ENCODE measurements at regions not wholly inside any gene's neighbourhood (a gene's known extent, or its start where the extent isn't known, plus 50 kb on each side); places are given as distances from the start of the nearest gene placed in this dataset.

DNA sequence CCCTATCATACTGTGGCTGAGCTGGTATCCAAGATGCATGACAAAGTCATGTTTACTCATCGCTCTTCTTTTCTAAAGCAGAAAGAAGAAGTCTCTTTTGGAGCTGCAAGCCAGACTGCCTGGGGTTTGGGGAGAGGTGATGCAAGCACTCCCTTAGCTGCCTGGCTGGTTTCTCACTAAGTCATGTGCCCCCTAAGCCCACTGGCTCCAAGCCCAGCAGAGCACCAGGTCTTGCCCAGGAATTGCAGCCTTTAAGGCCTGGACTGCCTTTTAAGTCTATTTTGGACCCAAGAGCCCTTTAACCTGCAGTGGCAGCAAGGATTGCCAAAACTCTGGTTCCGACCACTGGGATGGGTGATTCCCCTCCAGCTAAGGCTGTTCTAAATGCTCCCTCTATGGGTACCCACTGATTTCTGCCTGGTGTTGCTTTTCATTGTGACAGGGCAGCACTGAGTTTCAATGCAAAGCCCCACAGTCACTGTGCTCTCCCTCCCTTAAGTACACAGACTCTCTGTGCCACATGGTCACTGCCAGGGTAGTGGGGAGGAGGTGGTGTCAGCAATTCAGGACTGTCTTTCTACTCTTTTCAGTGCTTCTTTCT is 548.6 kb downstream of the TLL1 start:
- no peak overlapping the region for H3K4me3 Mint-ChIP-seq
- no peak overlapping the region for H3K18ac ChIP-seq (ENCODE audit: insufficient read length, low read depth, low read length)
- H2BK120ac ChIP-seq (ENCODE audit: low read depth, low read length, poor library complexity, severe bottlenecking), result no peak overlapping the region
- H3K23ac ChIP-seq (ENCODE audit: insufficient read length, low read depth, low read length), result no peak overlapping the region
- H3K4me1 Mint-ChIP-seq, result peaks cover 0 to 3% of the 10 kb centered on the region in 2 experiments; a peak in 1 of 4 replicates
- H2AK5ac ChIP-seq (ENCODE audit: insufficient read length, low read length), result no peak overlapping the region
- H2BK15ac ChIP-seq (ENCODE audit: low read depth, low read length), result no peak overlapping the region
- 0 out of 3 replicates have a peak, but pooled peaks have one; percentile 17 for TF ChIP-seq CTCF (conservative IDR thresholded peaks at IDR 0.05)
- peaks cover 4 to 6% of the 10 kb centered on the region in 2 experiments; a peak in 4 of 5 replicates for H3K9me3 Mint-ChIP-seq
- H3T11ph ChIP-seq (ENCODE audit: low read length), result no peak overlapping the region
- H3K4ac ChIP-seq (ENCODE audit: low read depth, low read length), result no peak overlapping the region
- DNase-seq, result no peak
- no peak overlapping the region for H2BK20ac ChIP-seq (ENCODE audit: low read depth, low read length, poor library complexity, severe bottlenecking)
- H3K27me3 ChIP-seq (ENCODE audit: insufficient read depth, low read length), result no peaks in the 10 kb centered on the region
- H4K20me1 ChIP-seq (ENCODE audit: control insufficient read depth, insufficient read depth, insufficient read length), result no peaks in the 10 kb centered on the region
- peaks cover 0 to 12% (median 0%) of the 10 kb centered on the region in 3 experiments; a peak in 3 of 7 replicates for H3K36me3 Mint-ChIP-seq (ENCODE audit: insufficient read depth in 1 of 3, low read depth in 3 of 3)
- no peaks in the 10 kb centered on the region for H3K79me2 ChIP-seq (ENCODE audit: insufficient read depth, low read length)
- H3K9ac ChIP-seq (ENCODE audit: extremely low read depth, insufficient read length, low read length), result no peak overlapping the region
- no peak overlapping the region for H2BK5ac ChIP-seq (ENCODE audit: insufficient read length, low read length)
- WGBS (ENCODE audit: extremely low coverage, insufficient read length, low lambda C conversion rate), result no CpG with 5 or more reads among the region's 2 CpGs
- no peak overlapping the region for H4K5ac ChIP-seq (ENCODE audit: insufficient read length, low read depth, low read length)
- H3K9me3 ChIP-seq (ENCODE audit: control insufficient read depth, low read depth, low read length), result no peaks in the 10 kb centered on the region
- H4K8ac ChIP-seq (replicated peaks; ENCODE audit: insufficient read length, low read depth, low read length), result no peak overlapping the region
- H2BK12ac ChIP-seq (ENCODE audit: insufficient read length, low read depth, low read length), result no peak overlapping the region
- H3K79me1 ChIP-seq (ENCODE audit: insufficient read depth, low read depth, low read length, poor library complexity, severe bottlenecking), result no peaks in the 10 kb centered on the region
- H4K91ac ChIP-seq (ENCODE audit: insufficient read length, low read depth, low read length), result no peak overlapping the region
- H3K27ac ChIP-seq (ENCODE audit: insufficient read length, low read depth, low read length), result no peak overlapping the region
- no peak overlapping the region for H3K56ac ChIP-seq (ENCODE audit: insufficient read length, low read depth, low read length)
- H3K27ac Mint-ChIP-seq, result 0 out of 7 replicates have a peak overlapping the region, but pooled peaks of 1 of the 3 experiments have one; percentile 25
- no peak overlapping the region for H3K14ac ChIP-seq (ENCODE audit: insufficient read depth, low read length)
- no peaks in the 10 kb centered on the region; the same call in 1 of the 2 replicates for H3K4me1 ChIP-seq (ENCODE audit: insufficient read depth, low read length)
- no peaks in the 10 kb centered on the region for H3K23me2 ChIP-seq (ENCODE audit: insufficient read length, low read depth, low read length, poor library complexity, severe bottlenecking)
- H3K4me2 ChIP-seq (ENCODE audit: insufficient read depth, insufficient read length, low read length), result no peak overlapping the region
- no peak overlapping the region for H2AFZ ChIP-seq (ENCODE audit: low read length)
- no peaks in the 10 kb centered on the region for H3K27me3 Mint-ChIP-seq (ENCODE audit: low read depth)
